Neural cell (in vitro differentiated cells): ENCODE measurements at regions not wholly inside any gene's neighbourhood (a gene's known extent, or its start where the extent isn't known, plus 50 kb on each side); places are given as distances from the start of the nearest gene placed in this dataset.

ENCODE experiments used
- EP300 ChIP-seq: fragments of 450-650 bp; conservative IDR thresholded peaks from 2 replicates; pipeline ENCODE4 v1.6.1; 2014; ENCODE audit warnings: antibody characterized with exemption, mild to moderate bottlenecking, moderate library complexity; ENCODE audit not compliant: poor library complexity, severe bottlenecking
- EZH2 ChIP-seq: fragments of 200-600, 300-800 bp; shearing (Covaris generic), sonication (generic); IDR thresholded peaks from 2 replicates; pipeline ENCODE4 v1.6.1; 2014; ENCODE audit warnings: antibody characterized with exemption, low read length, borderline replicate concordance, mild to moderate bottlenecking; ENCODE audit not compliant: insufficient read depth, poor library complexity, severe bottlenecking
- MXI1 ChIP-seq: fragments of 450-650 bp; conservative IDR thresholded peaks from 2 replicates; pipeline ENCODE4 v1.6.1; 2014; ENCODE audit warnings: antibody characterized with exemption, mild to moderate bottlenecking; ENCODE audit not compliant: poor library complexity, severe bottlenecking
- POLR2AphosphoS5 ChIP-seq: IDR thresholded peaks from 2 replicates; pipeline ENCODE4 v1.6.1; 2012
- REST ChIP-seq: IDR thresholded peaks from 2 replicates; pipeline ENCODE4 v1.6.1; 2012; ENCODE audit warnings: borderline replicate concordance
- TAF1 ChIP-seq: IDR thresholded peaks from 2 replicates; pipeline ENCODE4 v1.6.1; 2012; ENCODE audit warnings: low read depth
- TF ChIP-seq, protein P1 (sequence below): fragments of 450-650 bp; IDR thresholded peaks from 2 replicates; pipeline ENCODE4 v1.5.1; 2014; ENCODE audit warnings: antibody characterized with exemption, mild to moderate bottlenecking, moderate library complexity; ENCODE audit not compliant: poor library complexity, severe bottlenecking

GRCh38 chr6:137655291-137655690 is 161.1 kb upstream of the OLIG3 start:
- TF ChIP-seq, protein P1, sequence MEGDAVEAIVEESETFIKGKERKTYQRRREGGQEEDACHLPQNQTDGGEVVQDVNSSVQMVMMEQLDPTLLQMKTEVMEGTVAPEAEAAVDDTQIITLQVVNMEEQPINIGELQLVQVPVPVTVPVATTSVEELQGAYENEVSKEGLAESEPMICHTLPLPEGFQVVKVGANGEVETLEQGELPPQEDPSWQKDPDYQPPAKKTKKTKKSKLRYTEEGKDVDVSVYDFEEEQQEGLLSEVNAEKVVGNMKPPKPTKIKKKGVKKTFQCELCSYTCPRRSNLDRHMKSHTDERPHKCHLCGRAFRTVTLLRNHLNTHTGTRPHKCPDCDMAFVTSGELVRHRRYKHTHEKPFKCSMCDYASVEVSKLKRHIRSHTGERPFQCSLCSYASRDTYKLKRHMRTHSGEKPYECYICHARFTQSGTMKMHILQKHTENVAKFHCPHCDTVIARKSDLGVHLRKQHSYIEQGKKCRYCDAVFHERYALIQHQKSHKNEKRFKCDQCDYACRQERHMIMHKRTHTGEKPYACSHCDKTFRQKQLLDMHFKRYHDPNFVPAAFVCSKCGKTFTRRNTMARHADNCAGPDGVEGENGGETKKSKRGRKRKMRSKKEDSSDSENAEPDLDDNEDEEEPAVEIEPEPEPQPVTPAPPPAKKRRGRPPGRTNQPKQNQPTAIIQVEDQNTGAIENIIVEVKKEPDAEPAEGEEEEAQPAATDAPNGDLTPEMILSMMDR: no peak
- TF ChIP-seq EZH2 (no peak), REST (no peak), POLR2AphosphoS5 (no peak), TAF1 (no peak), MXI1 (no peak), EP300 (no peak)
